ENCODE measurements at regions not wholly inside any gene's neighbourhood (a gene's known extent, or its start where the extent isn't known, plus 50 kb on each side); places are given as distances from the start of the nearest gene placed in this dataset.
A peak's percentile ranks its signal among the peaks of the same experiment; 100 is the strongest.

DNA sequence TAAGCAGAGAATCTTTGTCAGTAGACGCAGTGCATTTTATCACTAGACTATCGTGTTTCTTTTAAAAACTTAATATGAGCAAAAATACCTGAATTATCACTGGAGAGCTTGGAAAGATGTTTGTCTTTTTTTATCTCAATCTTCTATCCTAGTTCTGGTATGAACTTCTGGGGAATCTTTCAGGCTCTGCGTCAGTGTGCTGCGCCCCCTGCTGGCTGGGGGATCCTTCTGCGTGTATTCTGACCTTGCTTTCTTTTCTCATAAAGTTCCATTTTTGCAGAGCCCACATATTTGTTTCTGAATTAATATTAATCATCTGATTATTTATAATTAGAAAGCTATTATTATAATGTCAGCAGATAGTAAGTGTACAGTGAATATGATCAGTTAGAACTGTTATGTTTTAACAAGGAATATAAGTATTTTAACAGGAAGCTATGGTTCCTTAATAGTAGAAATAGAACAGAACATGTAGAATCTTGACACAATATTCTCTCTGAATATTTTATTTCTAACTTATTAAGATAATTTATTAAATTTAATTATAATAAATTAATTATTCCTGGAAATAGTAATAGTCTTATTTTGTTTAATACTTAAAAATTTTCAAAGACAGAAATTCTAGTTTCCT lies 945.0 kb upstream of the CRIM1 start:
- no peak for TF ChIP-seq GABPA (IDR thresholded peaks at IDR 0.05; ENCODE audit: low read depth)
- TF ChIP-seq, protein P1, sequence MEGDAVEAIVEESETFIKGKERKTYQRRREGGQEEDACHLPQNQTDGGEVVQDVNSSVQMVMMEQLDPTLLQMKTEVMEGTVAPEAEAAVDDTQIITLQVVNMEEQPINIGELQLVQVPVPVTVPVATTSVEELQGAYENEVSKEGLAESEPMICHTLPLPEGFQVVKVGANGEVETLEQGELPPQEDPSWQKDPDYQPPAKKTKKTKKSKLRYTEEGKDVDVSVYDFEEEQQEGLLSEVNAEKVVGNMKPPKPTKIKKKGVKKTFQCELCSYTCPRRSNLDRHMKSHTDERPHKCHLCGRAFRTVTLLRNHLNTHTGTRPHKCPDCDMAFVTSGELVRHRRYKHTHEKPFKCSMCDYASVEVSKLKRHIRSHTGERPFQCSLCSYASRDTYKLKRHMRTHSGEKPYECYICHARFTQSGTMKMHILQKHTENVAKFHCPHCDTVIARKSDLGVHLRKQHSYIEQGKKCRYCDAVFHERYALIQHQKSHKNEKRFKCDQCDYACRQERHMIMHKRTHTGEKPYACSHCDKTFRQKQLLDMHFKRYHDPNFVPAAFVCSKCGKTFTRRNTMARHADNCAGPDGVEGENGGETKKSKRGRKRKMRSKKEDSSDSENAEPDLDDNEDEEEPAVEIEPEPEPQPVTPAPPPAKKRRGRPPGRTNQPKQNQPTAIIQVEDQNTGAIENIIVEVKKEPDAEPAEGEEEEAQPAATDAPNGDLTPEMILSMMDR (IDR thresholded peaks at IDR 0.05; ENCODE audit: insufficient read depth, low read length) = peak; percentile 60
- TF ChIP-seq SPI1 (IDR thresholded peaks at IDR 0.05; ENCODE audit: borderline replicate concordance, low read depth) = no peak
- Histone ChIP-seq H3K4me3 (replicated peaks; ENCODE audit: insufficient read depth, low read length) (no peak overlapping the region), H3K27ac (replicated peaks) (no peak overlapping the region), H3K27me3 (ENCODE audit: insufficient read depth, poor library complexity, severe bottlenecking) (no peaks in the 10 kb centered on the region)
- DNase-seq (ENCODE audit: low read depth in 1 of 2, low spot score in 1 of 2) = peak; percentile 3 to 34

DNA sequence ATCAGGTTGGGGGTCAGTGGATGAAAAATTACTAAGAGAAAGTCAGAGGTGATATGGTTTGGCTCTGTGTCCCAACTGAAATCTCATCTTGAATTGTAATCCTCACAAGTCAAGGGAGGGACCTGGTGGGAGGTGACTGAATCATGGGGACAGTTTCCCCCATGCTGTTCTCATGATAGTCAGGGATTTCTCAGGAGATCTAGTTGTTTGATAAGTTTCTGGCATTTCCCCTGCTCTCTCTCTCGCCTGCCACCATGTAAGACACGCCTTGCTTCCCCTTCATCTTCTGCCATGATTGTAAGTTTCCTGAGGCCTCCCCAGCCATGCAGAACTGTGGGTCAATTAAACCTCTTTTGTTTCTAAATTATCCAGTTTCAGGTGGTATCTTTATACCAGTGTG lies 945.8 kb upstream of the CRIM1 start:
- no peak for TF ChIP-seq POLR2AphosphoS5 (IDR thresholded peaks at IDR 0.05; ENCODE audit: low read depth)
- TF ChIP-seq, protein P2, sequence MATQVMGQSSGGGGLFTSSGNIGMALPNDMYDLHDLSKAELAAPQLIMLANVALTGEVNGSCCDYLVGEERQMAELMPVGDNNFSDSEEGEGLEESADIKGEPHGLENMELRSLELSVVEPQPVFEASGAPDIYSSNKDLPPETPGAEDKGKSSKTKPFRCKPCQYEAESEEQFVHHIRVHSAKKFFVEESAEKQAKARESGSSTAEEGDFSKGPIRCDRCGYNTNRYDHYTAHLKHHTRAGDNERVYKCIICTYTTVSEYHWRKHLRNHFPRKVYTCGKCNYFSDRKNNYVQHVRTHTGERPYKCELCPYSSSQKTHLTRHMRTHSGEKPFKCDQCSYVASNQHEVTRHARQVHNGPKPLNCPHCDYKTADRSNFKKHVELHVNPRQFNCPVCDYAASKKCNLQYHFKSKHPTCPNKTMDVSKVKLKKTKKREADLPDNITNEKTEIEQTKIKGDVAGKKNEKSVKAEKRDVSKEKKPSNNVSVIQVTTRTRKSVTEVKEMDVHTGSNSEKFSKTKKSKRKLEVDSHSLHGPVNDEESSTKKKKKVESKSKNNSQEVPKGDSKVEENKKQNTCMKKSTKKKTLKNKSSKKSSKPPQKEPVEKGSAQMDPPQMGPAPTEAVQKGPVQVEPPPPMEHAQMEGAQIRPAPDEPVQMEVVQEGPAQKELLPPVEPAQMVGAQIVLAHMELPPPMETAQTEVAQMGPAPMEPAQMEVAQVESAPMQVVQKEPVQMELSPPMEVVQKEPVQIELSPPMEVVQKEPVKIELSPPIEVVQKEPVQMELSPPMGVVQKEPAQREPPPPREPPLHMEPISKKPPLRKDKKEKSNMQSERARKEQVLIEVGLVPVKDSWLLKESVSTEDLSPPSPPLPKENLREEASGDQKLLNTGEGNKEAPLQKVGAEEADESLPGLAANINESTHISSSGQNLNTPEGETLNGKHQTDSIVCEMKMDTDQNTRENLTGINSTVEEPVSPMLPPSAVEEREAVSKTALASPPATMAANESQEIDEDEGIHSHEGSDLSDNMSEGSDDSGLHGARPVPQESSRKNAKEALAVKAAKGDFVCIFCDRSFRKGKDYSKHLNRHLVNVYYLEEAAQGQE (IDR thresholded peaks at IDR 0.05; ENCODE audit: insufficient replicate concordance, low read depth) = no peak
- TF ChIP-seq, protein P1 (IDR thresholded peaks at IDR 0.05; ENCODE audit: insufficient read depth, low read length) = no peak
- TF ChIP-seq GABPA (IDR thresholded peaks at IDR 0.05; ENCODE audit: low read depth) = no peak
- no peak for TF ChIP-seq SPI1 (IDR thresholded peaks at IDR 0.05; ENCODE audit: borderline replicate concordance, low read depth)
- no peak for DNase-seq (ENCODE audit: low read depth in 1 of 2, low spot score in 1 of 2)
- Histone ChIP-seq H3K4me3 (replicated peaks; ENCODE audit: insufficient read depth, low read length) (no peak overlapping the region), H3K27ac (replicated peaks) (no peak overlapping the region), H3K27me3 (ENCODE audit: insufficient read depth, poor library complexity, severe bottlenecking) (no peaks in the 10 kb centered on the region)

DNA sequence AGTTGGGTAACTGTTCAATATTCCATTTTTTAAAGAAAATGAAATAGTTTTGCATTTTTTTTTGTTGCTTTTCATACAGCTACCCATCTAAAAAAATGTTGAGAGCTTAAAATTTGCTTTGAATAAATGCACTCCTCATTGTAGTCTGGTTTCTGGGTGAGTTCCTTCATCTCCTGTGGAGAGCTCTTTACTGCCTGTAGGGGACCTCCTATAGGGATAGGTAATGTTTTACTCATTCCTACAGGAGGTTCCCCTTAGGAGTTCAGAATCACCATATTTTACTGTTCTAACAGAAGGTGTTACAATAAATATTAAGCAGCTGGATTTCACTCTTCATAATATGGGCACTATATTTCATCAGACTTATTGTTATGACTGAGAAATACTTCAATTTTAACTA lies 947.3 kb upstream of the CRIM1 start:
- TF ChIP-seq, protein P2 (IDR thresholded peaks at IDR 0.05; ENCODE audit: insufficient replicate concordance, low read depth) = no peak
- TF ChIP-seq SPI1 (IDR thresholded peaks at IDR 0.05; ENCODE audit: borderline replicate concordance, low read depth) (no peak), POLR2AphosphoS5 (IDR thresholded peaks at IDR 0.05; ENCODE audit: low read depth) (no peak), GABPA (IDR thresholded peaks at IDR 0.05; ENCODE audit: low read depth) (no peak)
- TF ChIP-seq, protein P1 (IDR thresholded peaks at IDR 0.05; ENCODE audit: insufficient read depth, low read length) = no peak
- Histone ChIP-seq H3K27me3 (ENCODE audit: insufficient read depth, poor library complexity, severe bottlenecking) (no peaks in the 10 kb centered on the region), H3K27ac (replicated peaks) (no peak overlapping the region), H3K4me3 (replicated peaks; ENCODE audit: insufficient read depth, low read length) (no peak overlapping the region)
- no peak for DNase-seq (ENCODE audit: low read depth in 1 of 2, low spot score in 1 of 2)

All from HL-60 (cell line).